ENCODE measurements at regions not wholly inside any gene's neighbourhood (a gene's known extent, or its start where the extent isn't known, plus 50 kb on each side); places are given as distances from the start of the nearest gene placed in this dataset.
A peak's percentile ranks its signal among the peaks of the same experiment; 100 is the strongest.

DNA sequence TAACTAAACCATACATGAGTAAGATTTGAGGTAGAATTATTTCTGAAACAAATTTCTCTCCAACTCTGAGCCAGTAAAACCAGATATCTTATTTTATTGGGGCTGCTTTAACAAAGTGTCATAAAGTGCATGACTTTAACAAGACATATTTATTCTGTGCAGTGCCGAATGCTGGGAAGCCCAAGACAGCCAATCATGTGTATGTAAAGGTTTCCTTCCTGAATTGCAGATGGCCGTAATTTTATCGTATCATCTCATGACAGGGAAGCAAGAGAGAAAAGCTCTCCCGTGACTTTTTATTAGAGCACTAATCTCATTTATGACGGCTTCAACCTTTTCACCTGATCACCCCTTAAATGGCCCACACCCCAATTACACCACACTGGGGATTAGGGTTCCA is 777.9 kb downstream of the TMEM121 start:
- Histone ChIP-seq H3K27me3 (ENCODE audit: control insufficient read depth, low read length) (no peaks in the 10 kb centered on the region), H4K20me1 (ENCODE audit: control insufficient read depth, insufficient read depth, low read depth, low read length) (no peaks in the 10 kb centered on the region), H3K4me1 (ENCODE audit: control insufficient read depth, low read length) (peaks cover 33% of the 10 kb centered on the region), H3K79me2 (ENCODE audit: control insufficient read depth, low read length) (no peaks in the 10 kb centered on the region), H3K36me3 (ENCODE audit: control insufficient read depth, low read length) (peaks cover 2% of the 10 kb centered on the region), H3K9me2 (replicated peaks; ENCODE audit: control insufficient read depth, low read length) (no peaks in the 10 kb centered on the region), H3K9me3 (ENCODE audit: control insufficient read depth, insufficient read depth, low read length) (peaks cover 15% of the 10 kb centered on the region), H3K4me3 (ENCODE audit: low read length) (no peak overlapping the region), H3F3A (ENCODE audit: control insufficient read depth, insufficient read depth) (peaks cover 8% of the 10 kb centered on the region), H3K27ac (ENCODE audit: low read depth, low read length) (no peak overlapping the region), H3K4me2 (ENCODE audit: low read length) (no peak overlapping the region)
- no peak for TF ChIP-seq EZH2phosphoT487 (IDR thresholded peaks at IDR 0.05; ENCODE audit: borderline replicate concordance, low read length)
- TF ChIP-seq, protein P1, sequence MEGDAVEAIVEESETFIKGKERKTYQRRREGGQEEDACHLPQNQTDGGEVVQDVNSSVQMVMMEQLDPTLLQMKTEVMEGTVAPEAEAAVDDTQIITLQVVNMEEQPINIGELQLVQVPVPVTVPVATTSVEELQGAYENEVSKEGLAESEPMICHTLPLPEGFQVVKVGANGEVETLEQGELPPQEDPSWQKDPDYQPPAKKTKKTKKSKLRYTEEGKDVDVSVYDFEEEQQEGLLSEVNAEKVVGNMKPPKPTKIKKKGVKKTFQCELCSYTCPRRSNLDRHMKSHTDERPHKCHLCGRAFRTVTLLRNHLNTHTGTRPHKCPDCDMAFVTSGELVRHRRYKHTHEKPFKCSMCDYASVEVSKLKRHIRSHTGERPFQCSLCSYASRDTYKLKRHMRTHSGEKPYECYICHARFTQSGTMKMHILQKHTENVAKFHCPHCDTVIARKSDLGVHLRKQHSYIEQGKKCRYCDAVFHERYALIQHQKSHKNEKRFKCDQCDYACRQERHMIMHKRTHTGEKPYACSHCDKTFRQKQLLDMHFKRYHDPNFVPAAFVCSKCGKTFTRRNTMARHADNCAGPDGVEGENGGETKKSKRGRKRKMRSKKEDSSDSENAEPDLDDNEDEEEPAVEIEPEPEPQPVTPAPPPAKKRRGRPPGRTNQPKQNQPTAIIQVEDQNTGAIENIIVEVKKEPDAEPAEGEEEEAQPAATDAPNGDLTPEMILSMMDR (IDR thresholded peaks at IDR 0.05; ENCODE audit: low read depth, low read length, poor library complexity, severe bottlenecking) = no peak

DNA sequence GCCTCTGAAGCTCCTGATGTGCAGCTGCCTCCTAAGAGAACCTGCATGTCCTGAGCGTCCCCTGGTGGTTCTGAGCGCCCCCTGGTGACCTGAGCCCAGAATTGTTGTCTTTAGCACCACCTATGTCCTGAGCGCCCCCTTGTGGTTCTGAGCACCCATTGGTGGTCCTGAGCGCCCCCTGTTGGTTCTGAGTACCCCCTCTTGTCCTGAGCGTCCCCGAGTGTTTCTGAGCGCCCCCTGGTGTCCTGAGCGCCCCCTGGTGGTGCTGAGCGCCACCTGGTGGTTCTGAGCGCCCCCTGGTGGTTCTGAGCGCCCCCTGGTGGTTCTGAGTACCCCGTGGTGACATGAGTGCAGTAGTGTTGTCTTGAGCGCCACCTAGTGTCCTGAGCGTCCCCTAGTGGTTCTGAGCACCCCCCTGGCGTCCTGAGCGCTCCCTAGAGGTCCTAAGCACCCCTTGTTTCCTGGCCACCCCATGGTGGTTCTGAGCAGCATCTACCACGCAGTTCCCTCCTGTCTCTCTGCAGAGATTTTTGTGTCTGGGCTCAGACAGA is 782.5 kb downstream of the TMEM121 start:
- H3K9me2 ChIP-seq (replicated peaks; ENCODE audit: control insufficient read depth, low read length) = no peaks in the 10 kb centered on the region
- no peaks in the 10 kb centered on the region for H4K20me1 ChIP-seq (ENCODE audit: control insufficient read depth, insufficient read depth, low read depth, low read length)
- peak overlapping the region; percentile 34 for H3K4me2 ChIP-seq (ENCODE audit: low read length)
- H3K79me2 ChIP-seq (ENCODE audit: control insufficient read depth, low read length) = no peaks in the 10 kb centered on the region
- TF ChIP-seq EZH2phosphoT487 (IDR thresholded peaks at IDR 0.05; ENCODE audit: borderline replicate concordance, low read length) = no peak
- TF ChIP-seq, protein P1 (IDR thresholded peaks at IDR 0.05; ENCODE audit: low read depth, low read length, poor library complexity, severe bottlenecking) = peak; percentile 100
- no peaks in the 10 kb centered on the region for H3K27me3 ChIP-seq (ENCODE audit: control insufficient read depth, low read length)
- H3K4me3 ChIP-seq (ENCODE audit: low read length) = peak overlapping the region; percentile 28
- H3K36me3 ChIP-seq (ENCODE audit: control insufficient read depth, low read length) = peaks cover 21% of the 10 kb centered on the region
- H3F3A ChIP-seq (ENCODE audit: control insufficient read depth, insufficient read depth) = peaks cover 10% of the 10 kb centered on the region
- H3K27ac ChIP-seq (ENCODE audit: low read depth, low read length) = peak overlapping the region; percentile 50
- peaks cover 42% of the 10 kb centered on the region for H3K4me1 ChIP-seq (ENCODE audit: control insufficient read depth, low read length)
- H3K9me3 ChIP-seq (ENCODE audit: control insufficient read depth, insufficient read depth, low read length) = peaks cover 48% of the 10 kb centered on the region

DNA sequence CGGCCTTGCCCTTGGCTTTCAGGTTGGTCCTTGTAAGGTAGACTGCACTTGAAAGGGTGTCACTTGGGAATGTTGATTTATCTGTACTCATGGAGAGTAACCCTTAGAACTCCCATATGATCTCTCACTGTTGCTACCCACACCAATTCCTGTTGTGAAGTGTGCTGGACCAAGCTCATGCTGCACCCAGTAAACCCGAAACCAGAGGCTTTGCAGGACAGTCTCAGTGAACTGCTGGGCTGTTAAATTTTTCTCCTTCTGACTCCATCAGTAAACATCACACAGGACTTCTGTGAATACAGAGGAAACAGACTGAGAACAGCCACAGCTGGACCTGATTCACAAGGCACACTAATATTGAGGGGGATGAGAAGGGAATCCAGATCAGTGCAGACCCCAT is 783.0 kb downstream of the TMEM121 start:
- peak overlapping the region; percentile 34 for H3K4me2 ChIP-seq (ENCODE audit: low read length)
- H3K4me3 ChIP-seq (ENCODE audit: low read length) = peak overlapping the region; percentile 28
- no peaks in the 10 kb centered on the region for H3K79me2 ChIP-seq (ENCODE audit: control insufficient read depth, low read length)
- peaks cover 10% of the 10 kb centered on the region for H3F3A ChIP-seq (ENCODE audit: control insufficient read depth, insufficient read depth)
- H3K36me3 ChIP-seq (ENCODE audit: control insufficient read depth, low read length) = peaks cover 21% of the 10 kb centered on the region
- TF ChIP-seq, protein P1 (IDR thresholded peaks at IDR 0.05; ENCODE audit: low read depth, low read length, poor library complexity, severe bottlenecking) = no peak
- TF ChIP-seq EZH2phosphoT487 (IDR thresholded peaks at IDR 0.05; ENCODE audit: borderline replicate concordance, low read length) = no peak
- no peaks in the 10 kb centered on the region for H4K20me1 ChIP-seq (ENCODE audit: control insufficient read depth, insufficient read depth, low read depth, low read length)
- no peaks in the 10 kb centered on the region for H3K9me2 ChIP-seq (replicated peaks; ENCODE audit: control insufficient read depth, low read length)
- H3K27me3 ChIP-seq (ENCODE audit: control insufficient read depth, low read length) = no peaks in the 10 kb centered on the region
- H3K4me1 ChIP-seq (ENCODE audit: control insufficient read depth, low read length) = peaks cover 47% of the 10 kb centered on the region
- H3K27ac ChIP-seq (ENCODE audit: low read depth, low read length) = peak overlapping the region; percentile 50
- H3K9me3 ChIP-seq (ENCODE audit: control insufficient read depth, insufficient read depth, low read length) = peaks cover 48% of the 10 kb centered on the region

All from DOHH2 (cell line).